Liver (tissue), 8 donors: ENCODE measurements at regions not wholly inside any gene's neighbourhood (a gene's known extent, or its start where the extent isn't known, plus 50 kb on each side); places are given as distances from the start of the nearest gene placed in this dataset.

Experiments
- DNase-seq: peaks from one replicate; pipeline ENCODE4 v3.0.0-alpha.2; 2017; ENCODE audit warnings: low spot score
- H3K27ac ChIP-seq, 2 donors: one replicate each; pipeline ENCODE4 v1.7.0; 2013; ENCODE audit warnings: inconsistent platforms in 2 of 2, low read length in 2 of 2, control low read depth in 1 of 2, low read depth in 1 of 2, mild to moderate bottlenecking in 1 of 2
- H3K27me3 ChIP-seq, 4 donors: one replicate each; pipeline versions ENCODE4 v1.6.1 to v1.7.0; 2013; ENCODE audit warnings: low read length in 3 of 4, inconsistent platforms in 1 of 4, mild to moderate bottlenecking in 1 of 4, moderate library complexity in 1 of 4; ENCODE audit not compliant: control insufficient read depth in 4 of 4, insufficient read depth in 4 of 4
- H3K36me3 ChIP-seq, 4 donors: one replicate each; pipeline versions ENCODE4 v1.6.1 to v1.7.0; 2013; ENCODE audit warnings: low read length in 3 of 4, mild to moderate bottlenecking in 3 of 4, low read depth in 1 of 4, moderate library complexity in 1 of 4; ENCODE audit not compliant: control insufficient read depth in 4 of 4, insufficient read depth in 3 of 4
- H3K4me1 ChIP-seq, 4 donors: one replicate each; pipeline versions ENCODE4 v1.6.1 to v1.7.0; 2013; ENCODE audit warnings: low read length in 3 of 4, mild to moderate bottlenecking in 3 of 4, moderate library complexity in 1 of 4; ENCODE audit not compliant: control insufficient read depth in 4 of 4, insufficient read depth in 4 of 4
- H3K4me3 ChIP-seq, 3 donors: one replicate each; pipeline versions ENCODE4 v1.6.1 to v1.7.0; 2013; ENCODE audit warnings: low read length in 3 of 3, control low read depth in 1 of 3, low read depth in 1 of 3, mild to moderate bottlenecking in 1 of 3
- H3K9ac ChIP-seq, 2 donors: one replicate each; pipeline ENCODE4 v1.7.0; 2013; ENCODE audit warnings: low read length in 2 of 2, mild to moderate bottlenecking in 2 of 2, moderate library complexity in 2 of 2, control low read depth in 1 of 2, low read depth in 1 of 2
- H3K9me3 ChIP-seq, 4 donors: one replicate each; pipeline versions ENCODE4 v1.6.1 to v1.7.0; 2013; ENCODE audit warnings: low read length in 3 of 4; ENCODE audit not compliant: control insufficient read depth in 4 of 4
- EGR1 ChIP-seq, 2 donors: IDR thresholded peaks; 2 replicates each; pipeline ENCODE4 v1.6.1; 2016 to 2018; ENCODE audit warnings: antibody characterized with exemption in 2 of 2, low read depth in 2 of 2
- FOXA1 ChIP-seq: IDR thresholded peaks from 2 replicates; pipeline ENCODE4 v1.6.1; 2016; ENCODE audit warnings: antibody characterized with exemption
- FOXA2 ChIP-seq: IDR thresholded peaks from 2 replicates; pipeline ENCODE4 v1.6.1; 2016; ENCODE audit warnings: antibody characterized with exemption
- GABPA ChIP-seq, 2 donors: IDR thresholded peaks in 1 of 2; conservative IDR thresholded peaks in 1 of 2; 2 replicates each; pipeline ENCODE4 v1.6.1; 2016; ENCODE audit warnings: antibody characterized with exemption in 2 of 2, mild to moderate bottlenecking in 1 of 2, moderate library complexity in 1 of 2
- HNF4A ChIP-seq, 2 donors: conservative IDR thresholded peaks; 2 replicates each; pipeline ENCODE4 v1.6.1; 2016; ENCODE audit warnings: antibody characterized with exemption in 2 of 2, mild to moderate bottlenecking in 2 of 2
- HNF4G ChIP-seq: IDR thresholded peaks from 2 replicates; pipeline ENCODE4 v1.6.1; 2016; ENCODE audit warnings: antibody characterized with exemption
- JUND ChIP-seq, 2 donors: IDR thresholded peaks; 2 replicates each; pipeline ENCODE4 v1.6.1; 2016; ENCODE audit warnings: antibody characterized with exemption in 2 of 2
- NR2F2 ChIP-seq: IDR thresholded peaks from 2 replicates; pipeline ENCODE4 v1.6.1; 2016; ENCODE audit warnings: antibody characterized with exemption
- RAD21 ChIP-seq, 2 donors: IDR thresholded peaks; 2 replicates each; pipeline ENCODE4 v1.6.1; 2016; ENCODE audit warnings: antibody characterized with exemption in 2 of 2, mild to moderate bottlenecking in 2 of 2
- RXRA ChIP-seq, 2 donors: IDR thresholded peaks; 2 replicates each; pipeline ENCODE4 v1.6.1; 2017 to 2018; ENCODE audit warnings: antibody characterized with exemption in 2 of 2, mild to moderate bottlenecking in 1 of 2
- SP1 ChIP-seq: IDR thresholded peaks from 2 replicates; pipeline ENCODE4 v1.6.1; 2018; ENCODE audit warnings: antibody characterized with exemption, mild to moderate bottlenecking
- TAF1 ChIP-seq: conservative IDR thresholded peaks from 2 replicates; pipeline ENCODE4 v1.6.1; 2016; ENCODE audit warnings: antibody characterized with exemption, mild to moderate bottlenecking
- YY1 ChIP-seq: IDR thresholded peaks from 2 replicates; pipeline ENCODE4 v1.6.1; 2016; ENCODE audit warnings: antibody characterized with exemption, mild to moderate bottlenecking
- WGBS: extraction: QIAGEN DNeasy Blood & Tissue Kit; methylation state at CpG from one replicate; pipeline ENCODE4 v1.1.7; 2013; 5-methylcytosine and 5-hydroxymethylcytosine counted together
- TF ChIP-seq, protein P1 (sequence below): IDR thresholded peaks from 2 replicates; pipeline ENCODE4 v1.6.1; 2016; ENCODE audit warnings: antibody characterized with exemption
- TF ChIP-seq, protein P2 (sequence below): IDR thresholded peaks from 2 replicates; pipeline ENCODE4 v1.6.1; 2016; ENCODE audit warnings: antibody characterized with exemption
- TF ChIP-seq, protein P3 (sequence below): fragments of 150-350 bp; IDR thresholded peaks from 2 replicates; pipeline ENCODE4 v1.5.1; 2017; ENCODE audit warnings: improper control_type of control experiment, low read depth, low read length; ENCODE audit not compliant: missing input control
- TF ChIP-seq, protein P4 (sequence below): IDR thresholded peaks from 2 replicates; pipeline ENCODE4 v1.6.1; 2016; ENCODE audit warnings: antibody characterized with exemption, mild to moderate bottlenecking
- TF ChIP-seq, protein P5 (sequence below): IDR thresholded peaks from 2 replicates; pipeline ENCODE4 v1.6.1; 2016; ENCODE audit warnings: antibody characterized with exemption
- donor health status: healthy.
- donor health status: healthy.
- donor health status: healthy.
- donor health status: healthy.
- donor health status: healthy.

DNA sequence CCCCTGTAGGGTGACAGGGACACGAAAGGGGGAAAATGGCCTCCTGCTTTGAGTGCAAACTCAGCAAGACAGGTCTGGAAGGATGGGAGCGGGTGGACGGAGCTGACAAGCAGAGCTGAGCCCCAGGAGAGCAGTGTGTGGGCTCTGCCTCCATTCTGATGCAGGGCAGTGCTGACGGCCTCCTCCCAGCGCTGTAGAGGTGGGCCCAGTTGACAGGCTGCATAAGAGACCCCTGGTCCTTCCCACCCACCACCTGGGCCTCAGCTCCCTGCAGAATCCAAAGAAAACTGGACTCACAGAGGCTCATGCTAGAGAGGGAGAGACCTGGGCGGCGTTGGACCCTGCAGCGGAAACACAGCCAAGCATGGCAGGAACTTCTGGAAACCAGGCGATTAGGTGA lies 1113.4 kb downstream of the BRD1 start:
- 92% methylated on average over 9 of the region's 9 CpGs for WGBS
- H3K4me1 ChIP-seq, result no peaks in the 10 kb centered on the region
- no peaks in the 10 kb centered on the region for H3K9me3 ChIP-seq
- H3K9ac ChIP-seq, result no peak overlapping the region
- DNase-seq, result no peak
- no peak overlapping the region for H3K27ac ChIP-seq
- H3K36me3 ChIP-seq, result no peaks in the 10 kb centered on the region
- no peak for TF ChIP-seq RXRA (IDR thresholded peaks at IDR 0.05)
- no peak for TF ChIP-seq FOXA1
- TF ChIP-seq, protein P1, sequence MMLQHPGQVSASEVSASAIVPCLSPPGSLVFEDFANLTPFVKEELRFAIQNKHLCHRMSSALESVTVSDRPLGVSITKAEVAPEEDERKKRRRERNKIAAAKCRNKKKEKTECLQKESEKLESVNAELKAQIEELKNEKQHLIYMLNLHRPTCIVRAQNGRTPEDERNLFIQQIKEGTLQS, result no peak
- TF ChIP-seq, protein P2, sequence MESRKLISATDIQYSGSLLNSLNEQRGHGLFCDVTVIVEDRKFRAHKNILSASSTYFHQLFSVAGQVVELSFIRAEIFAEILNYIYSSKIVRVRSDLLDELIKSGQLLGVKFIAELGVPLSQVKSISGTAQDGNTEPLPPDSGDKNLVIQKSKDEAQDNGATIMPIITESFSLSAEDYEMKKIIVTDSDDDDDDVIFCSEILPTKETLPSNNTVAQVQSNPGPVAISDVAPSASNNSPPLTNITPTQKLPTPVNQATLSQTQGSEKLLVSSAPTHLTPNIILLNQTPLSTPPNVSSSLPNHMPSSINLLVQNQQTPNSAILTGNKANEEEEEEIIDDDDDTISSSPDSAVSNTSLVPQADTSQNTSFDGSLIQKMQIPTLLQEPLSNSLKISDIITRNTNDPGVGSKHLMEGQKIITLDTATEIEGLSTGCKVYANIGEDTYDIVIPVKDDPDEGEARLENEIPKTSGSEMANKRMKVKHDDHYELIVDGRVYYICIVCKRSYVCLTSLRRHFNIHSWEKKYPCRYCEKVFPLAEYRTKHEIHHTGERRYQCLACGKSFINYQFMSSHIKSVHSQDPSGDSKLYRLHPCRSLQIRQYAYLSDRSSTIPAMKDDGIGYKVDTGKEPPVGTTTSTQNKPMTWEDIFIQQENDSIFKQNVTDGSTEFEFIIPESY, result no peak
- no peak for TF ChIP-seq JUND (IDR thresholded peaks at IDR 0.05)
- TF ChIP-seq, protein P3, sequence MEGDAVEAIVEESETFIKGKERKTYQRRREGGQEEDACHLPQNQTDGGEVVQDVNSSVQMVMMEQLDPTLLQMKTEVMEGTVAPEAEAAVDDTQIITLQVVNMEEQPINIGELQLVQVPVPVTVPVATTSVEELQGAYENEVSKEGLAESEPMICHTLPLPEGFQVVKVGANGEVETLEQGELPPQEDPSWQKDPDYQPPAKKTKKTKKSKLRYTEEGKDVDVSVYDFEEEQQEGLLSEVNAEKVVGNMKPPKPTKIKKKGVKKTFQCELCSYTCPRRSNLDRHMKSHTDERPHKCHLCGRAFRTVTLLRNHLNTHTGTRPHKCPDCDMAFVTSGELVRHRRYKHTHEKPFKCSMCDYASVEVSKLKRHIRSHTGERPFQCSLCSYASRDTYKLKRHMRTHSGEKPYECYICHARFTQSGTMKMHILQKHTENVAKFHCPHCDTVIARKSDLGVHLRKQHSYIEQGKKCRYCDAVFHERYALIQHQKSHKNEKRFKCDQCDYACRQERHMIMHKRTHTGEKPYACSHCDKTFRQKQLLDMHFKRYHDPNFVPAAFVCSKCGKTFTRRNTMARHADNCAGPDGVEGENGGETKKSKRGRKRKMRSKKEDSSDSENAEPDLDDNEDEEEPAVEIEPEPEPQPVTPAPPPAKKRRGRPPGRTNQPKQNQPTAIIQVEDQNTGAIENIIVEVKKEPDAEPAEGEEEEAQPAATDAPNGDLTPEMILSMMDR, result no peak
- TF ChIP-seq NR2F2, result no peak
- TF ChIP-seq HNF4A (conservative IDR thresholded peaks at IDR 0.05), result no peak
- TF ChIP-seq TAF1, result no peak
- TF ChIP-seq SP1, result no peak
- no peak for TF ChIP-seq RAD21 (IDR thresholded peaks at IDR 0.05)
- no peaks in the 10 kb centered on the region for H3K27me3 ChIP-seq
- no peak overlapping the region for H3K4me3 ChIP-seq

DNA sequence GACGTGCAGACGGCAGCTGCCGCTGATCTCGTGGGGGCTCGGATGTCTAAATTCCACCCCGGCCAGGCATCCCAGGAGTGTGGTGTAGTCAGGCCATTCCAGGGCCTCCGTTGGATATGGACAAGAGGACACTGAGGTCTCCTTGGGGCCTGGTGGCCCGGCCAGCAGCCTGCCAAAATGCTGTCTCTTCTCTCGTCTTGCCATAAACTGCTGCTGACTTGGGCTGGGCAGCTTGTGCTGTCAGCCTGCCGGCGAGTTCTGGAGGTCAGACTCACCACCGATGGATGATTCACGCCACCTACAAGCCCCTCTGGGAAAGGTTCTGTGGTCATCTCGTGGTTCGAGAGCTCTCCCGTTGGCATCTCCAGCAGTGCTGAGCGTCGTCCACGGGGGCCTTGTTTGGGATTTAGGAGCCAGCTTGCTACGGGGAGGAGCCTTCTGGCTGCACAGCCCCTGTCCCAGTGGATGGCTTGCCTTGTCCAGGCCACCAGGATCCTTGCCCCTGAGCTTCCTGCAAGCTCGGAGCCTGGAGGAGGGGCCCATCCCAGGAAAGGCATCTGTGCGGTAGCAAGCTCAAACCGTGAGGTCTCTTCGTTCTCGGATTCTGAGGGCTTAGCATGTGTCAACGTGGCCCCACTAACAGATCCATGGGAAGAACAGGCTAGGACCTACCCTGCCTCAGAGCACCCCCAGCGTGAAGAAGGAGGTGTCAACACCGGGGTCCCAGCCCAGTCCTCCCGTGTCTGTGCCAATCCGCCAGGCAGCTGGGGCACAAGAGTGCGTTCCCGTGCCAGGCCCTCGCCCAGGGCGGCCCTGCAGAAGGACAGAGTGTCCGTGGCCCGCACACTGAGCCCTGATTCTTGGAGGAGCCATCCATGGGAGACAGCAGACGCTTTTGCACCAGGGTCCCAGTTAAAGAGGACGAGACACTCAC lies 1114.1 kb downstream of the BRD1 start:
- no peaks in the 10 kb centered on the region for H3K36me3 ChIP-seq
- no peaks in the 10 kb centered on the region for H3K4me1 ChIP-seq
- no peak for DNase-seq
- no peak overlapping the region for H3K9ac ChIP-seq
- no peak overlapping the region for H3K4me3 ChIP-seq
- H3K27ac ChIP-seq, result no peak overlapping the region
- WGBS, result 88% methylated on average over 38 of the region's 38 CpGs
- H3K9me3 ChIP-seq, result no peaks in the 10 kb centered on the region
- H3K27me3 ChIP-seq, result no peaks in the 10 kb centered on the region
- TF ChIP-seq RXRA (IDR thresholded peaks at IDR 0.05), result no peak
- no peak for TF ChIP-seq HNF4A (conservative IDR thresholded peaks at IDR 0.05)
- no peak for TF ChIP-seq EGR1 (IDR thresholded peaks at IDR 0.05; ENCODE audit: low read depth in 2 of 2)
- no peak for TF ChIP-seq NR2F2
- TF ChIP-seq, protein P2, result no peak
- TF ChIP-seq HNF4G, result no peak
- TF ChIP-seq FOXA2, result no peak
- TF ChIP-seq, protein P4, sequence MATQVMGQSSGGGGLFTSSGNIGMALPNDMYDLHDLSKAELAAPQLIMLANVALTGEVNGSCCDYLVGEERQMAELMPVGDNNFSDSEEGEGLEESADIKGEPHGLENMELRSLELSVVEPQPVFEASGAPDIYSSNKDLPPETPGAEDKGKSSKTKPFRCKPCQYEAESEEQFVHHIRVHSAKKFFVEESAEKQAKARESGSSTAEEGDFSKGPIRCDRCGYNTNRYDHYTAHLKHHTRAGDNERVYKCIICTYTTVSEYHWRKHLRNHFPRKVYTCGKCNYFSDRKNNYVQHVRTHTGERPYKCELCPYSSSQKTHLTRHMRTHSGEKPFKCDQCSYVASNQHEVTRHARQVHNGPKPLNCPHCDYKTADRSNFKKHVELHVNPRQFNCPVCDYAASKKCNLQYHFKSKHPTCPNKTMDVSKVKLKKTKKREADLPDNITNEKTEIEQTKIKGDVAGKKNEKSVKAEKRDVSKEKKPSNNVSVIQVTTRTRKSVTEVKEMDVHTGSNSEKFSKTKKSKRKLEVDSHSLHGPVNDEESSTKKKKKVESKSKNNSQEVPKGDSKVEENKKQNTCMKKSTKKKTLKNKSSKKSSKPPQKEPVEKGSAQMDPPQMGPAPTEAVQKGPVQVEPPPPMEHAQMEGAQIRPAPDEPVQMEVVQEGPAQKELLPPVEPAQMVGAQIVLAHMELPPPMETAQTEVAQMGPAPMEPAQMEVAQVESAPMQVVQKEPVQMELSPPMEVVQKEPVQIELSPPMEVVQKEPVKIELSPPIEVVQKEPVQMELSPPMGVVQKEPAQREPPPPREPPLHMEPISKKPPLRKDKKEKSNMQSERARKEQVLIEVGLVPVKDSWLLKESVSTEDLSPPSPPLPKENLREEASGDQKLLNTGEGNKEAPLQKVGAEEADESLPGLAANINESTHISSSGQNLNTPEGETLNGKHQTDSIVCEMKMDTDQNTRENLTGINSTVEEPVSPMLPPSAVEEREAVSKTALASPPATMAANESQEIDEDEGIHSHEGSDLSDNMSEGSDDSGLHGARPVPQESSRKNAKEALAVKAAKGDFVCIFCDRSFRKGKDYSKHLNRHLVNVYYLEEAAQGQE, result no peak
- no peak for TF ChIP-seq YY1
- no peak for TF ChIP-seq FOXA1
- TF ChIP-seq, protein P5, sequence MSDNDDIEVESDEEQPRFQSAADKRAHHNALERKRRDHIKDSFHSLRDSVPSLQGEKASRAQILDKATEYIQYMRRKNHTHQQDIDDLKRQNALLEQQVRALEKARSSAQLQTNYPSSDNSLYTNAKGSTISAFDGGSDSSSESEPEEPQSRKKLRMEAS, result no peak
- TF ChIP-seq JUND (IDR thresholded peaks at IDR 0.05), result no peak
- TF ChIP-seq, protein P3, result no peak
- TF ChIP-seq GABPA (IDR thresholded peaks at IDR 0.05 in 1 of 2, conservative IDR thresholded peaks at IDR 0.05 in 1 of 2), result no peak
- no peak for TF ChIP-seq TAF1
- TF ChIP-seq SP1, result no peak
- TF ChIP-seq RAD21 (IDR thresholded peaks at IDR 0.05), result no peak
